ENCODE measurements at regions not wholly inside any gene's neighbourhood (a gene's known extent, or its start where the extent isn't known, plus 50 kb on each side); places are given as distances from the start of the nearest gene placed in this dataset.
A peak's percentile ranks its signal among the peaks of the same experiment; 100 is the strongest.

- H3K27ac ChIP-seq (ENCODE audit: low read depth, low read length): no peak overlapping the region
- no peak overlapping the region for H3K56ac ChIP-seq (ENCODE audit: low read length)
- no peak overlapping the region for H4K5ac ChIP-seq (ENCODE audit: low read length)
- H3K9ac ChIP-seq (ENCODE audit: low read length): no peak overlapping the region
- H3K4me1 ChIP-seq (ENCODE audit: control insufficient read depth, low read depth, low read length): peaks cover 13% of the 10 kb centered on the region
- no peak overlapping the region for H3K4me2 ChIP-seq (ENCODE audit: low read length)
- H3K36me3 ChIP-seq (ENCODE audit: control insufficient read depth, insufficient read depth, low read length): no peaks in the 10 kb centered on the region
- no peak overlapping the region for H3K4ac ChIP-seq (ENCODE audit: low read depth, low read length)
- no peak overlapping the region for H2AK5ac ChIP-seq (ENCODE audit: low read length)
- no CpG with 5 or more reads among the region's 3 CpGs for WGBS (ENCODE audit: extremely low coverage, insufficient coverage, low lambda C conversion rate)
- no peak overlapping the region for H2BK120ac ChIP-seq (ENCODE audit: low read depth, low read length)
- no peaks in the 10 kb centered on the region for H3K27me3 ChIP-seq (ENCODE audit: insufficient read depth, low read length, poor library complexity)
- no peak overlapping the region for H4K8ac ChIP-seq (ENCODE audit: low read depth, low read length)
- no peaks in the 10 kb centered on the region for H3K79me1 ChIP-seq (ENCODE audit: low read length)
- DNase-seq: no peak
- H3K18ac ChIP-seq (ENCODE audit: low read length): peak overlapping the region; percentile 28
- no peaks in the 10 kb centered on the region for H3K79me2 ChIP-seq (ENCODE audit: control insufficient read depth, insufficient read depth, low read length)
- H3K4me3 ChIP-seq (ENCODE audit: low read length): no peak overlapping the region
- no peak overlapping the region for H2BK15ac ChIP-seq (replicated peaks; ENCODE audit: low read depth)
- no peak overlapping the region for H3K23ac ChIP-seq (ENCODE audit: low read length)
- peak overlapping the region; percentile 3 for H2BK5ac ChIP-seq (ENCODE audit: low read length)
Measured at GRCh38 chr1:117267232-117267774, 56.6 kb upstream of the VTCN1 start.

- Histone ChIP-seq H3K27ac (ENCODE audit: low read depth, low read length) (no peak overlapping the region), H3K79me2 (ENCODE audit: control insufficient read depth, insufficient read depth, low read length) (no peaks in the 10 kb centered on the region), H3K23ac (ENCODE audit: low read length) (no peak overlapping the region), H4K5ac (ENCODE audit: low read length) (no peak overlapping the region), H2BK120ac (ENCODE audit: low read depth, low read length) (no peak overlapping the region), H3K9ac (ENCODE audit: low read length) (no peak overlapping the region), H3K4me1 (ENCODE audit: control insufficient read depth, low read depth, low read length) (peaks cover under 1% of the 10 kb centered on the region), H2BK5ac (ENCODE audit: low read length) (no peak overlapping the region), H4K8ac (ENCODE audit: low read depth, low read length) (no peak overlapping the region), H3K27me3 (ENCODE audit: insufficient read depth, low read length, poor library complexity) (peaks cover 2% of the 10 kb centered on the region), H3K4me3 (ENCODE audit: low read length) (no peak overlapping the region), H3K18ac (ENCODE audit: low read length) (no peak overlapping the region), H3K56ac (ENCODE audit: low read length) (no peak overlapping the region), H3K4ac (ENCODE audit: low read depth, low read length) (no peak overlapping the region), H3K4me2 (ENCODE audit: low read length) (no peak overlapping the region), H2BK15ac (replicated peaks; ENCODE audit: low read depth) (no peak overlapping the region), H2AK5ac (ENCODE audit: low read length) (no peak overlapping the region), H3K36me3 (ENCODE audit: control insufficient read depth, insufficient read depth, low read length) (no peaks in the 10 kb centered on the region), H3K79me1 (ENCODE audit: low read length) (no peaks in the 10 kb centered on the region)
- DNase-seq: no peak
- no CpG with 5 or more reads among the region's 5 CpGs for WGBS (ENCODE audit: extremely low coverage, insufficient coverage, low lambda C conversion rate)
Measured at GRCh38 chr1:117262976-117263375, 52.2 kb upstream of the VTCN1 start.

DNA sequence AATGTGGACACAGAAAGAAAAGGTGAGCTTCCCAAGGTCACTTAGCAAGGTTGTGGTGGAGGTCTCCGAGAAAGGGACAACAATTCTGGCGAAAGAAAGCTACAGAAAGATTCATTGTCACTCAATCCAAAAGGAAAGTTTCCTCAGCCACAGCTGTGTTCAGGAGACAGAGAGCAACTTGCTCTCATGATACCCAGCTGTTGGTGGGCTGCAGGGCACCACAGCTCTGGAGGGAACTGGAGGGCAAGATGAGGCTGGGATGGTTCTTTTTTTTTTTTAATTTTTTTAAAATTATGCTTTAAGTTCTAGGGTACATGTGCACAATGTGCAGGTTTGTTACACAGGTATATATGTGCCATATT is 50.7 kb upstream of the VTCN1 start:
- H3K79me2 ChIP-seq (ENCODE audit: control insufficient read depth, insufficient read depth, low read length): no peaks in the 10 kb centered on the region
- H3K4ac ChIP-seq (ENCODE audit: low read depth, low read length): no peak overlapping the region
- no peak overlapping the region for H3K18ac ChIP-seq (ENCODE audit: low read length)
- no peak overlapping the region for H4K5ac ChIP-seq (ENCODE audit: low read length)
- no peak overlapping the region for H3K4me3 ChIP-seq (ENCODE audit: low read length)
- no peak overlapping the region for H2BK15ac ChIP-seq (replicated peaks; ENCODE audit: low read depth)
- no peaks in the 10 kb centered on the region for H3K4me1 ChIP-seq (ENCODE audit: control insufficient read depth, low read depth, low read length)
- H3K79me1 ChIP-seq (ENCODE audit: low read length): no peaks in the 10 kb centered on the region
- no peak overlapping the region for H2BK5ac ChIP-seq (ENCODE audit: low read length)
- H3K4me2 ChIP-seq (ENCODE audit: low read length): no peak overlapping the region
- no peak for DNase-seq
- no peak overlapping the region for H3K9ac ChIP-seq (ENCODE audit: low read length)
- H4K8ac ChIP-seq (ENCODE audit: low read depth, low read length): no peak overlapping the region
- no CpG with 5 or more reads among the region's 2 CpGs for WGBS (ENCODE audit: extremely low coverage, insufficient coverage, low lambda C conversion rate)
- no peak overlapping the region for H3K27ac ChIP-seq (ENCODE audit: low read depth, low read length)
- peaks cover 2% of the 10 kb centered on the region for H3K27me3 ChIP-seq (ENCODE audit: insufficient read depth, low read length, poor library complexity)
- H2BK120ac ChIP-seq (ENCODE audit: low read depth, low read length): no peak overlapping the region
- H3K56ac ChIP-seq (ENCODE audit: low read length): no peak overlapping the region
- no peak overlapping the region for H2AK5ac ChIP-seq (ENCODE audit: low read length)
- no peak overlapping the region for H3K23ac ChIP-seq (ENCODE audit: low read length)
- no peaks in the 10 kb centered on the region for H3K36me3 ChIP-seq (ENCODE audit: control insufficient read depth, insufficient read depth, low read length)

GRCh38 chr1:117260761-117261423 is 50.2 kb upstream of the VTCN1 start:
- no peak overlapping the region for H3K9ac ChIP-seq (ENCODE audit: low read length)
- no CpG with 5 or more reads among the region's 4 CpGs for WGBS (ENCODE audit: extremely low coverage, insufficient coverage, low lambda C conversion rate)

More at GRCh38 chr1:117260761-117261423, 50.2 kb upstream of the VTCN1 start:
- Histone ChIP-seq H3K79me2 (ENCODE audit: control insufficient read depth, insufficient read depth, low read length) (no peaks in the 10 kb centered on the region), H3K27ac (ENCODE audit: low read depth, low read length) (no peak overlapping the region), H3K4me2 (ENCODE audit: low read length) (no peak overlapping the region), H4K8ac (ENCODE audit: low read depth, low read length) (no peak overlapping the region), H3K36me3 (ENCODE audit: control insufficient read depth, insufficient read depth, low read length) (no peaks in the 10 kb centered on the region), H2BK5ac (ENCODE audit: low read length) (no peak overlapping the region), H3K27me3 (ENCODE audit: insufficient read depth, low read length, poor library complexity) (peaks cover 2% of the 10 kb centered on the region), H4K5ac (ENCODE audit: low read length) (no peak overlapping the region), H2BK120ac (ENCODE audit: low read depth, low read length) (no peak overlapping the region), H3K56ac (ENCODE audit: low read length) (no peak overlapping the region), H3K4ac (ENCODE audit: low read depth, low read length) (no peak overlapping the region), H3K79me1 (ENCODE audit: low read length) (no peaks in the 10 kb centered on the region), H3K4me1 (ENCODE audit: control insufficient read depth, low read depth, low read length) (no peaks in the 10 kb centered on the region), H3K23ac (ENCODE audit: low read length) (no peak overlapping the region), H2AK5ac (ENCODE audit: low read length) (no peak overlapping the region), H3K4me3 (ENCODE audit: low read length) (no peak overlapping the region), H2BK15ac (replicated peaks; ENCODE audit: low read depth) (no peak overlapping the region), H3K18ac (ENCODE audit: low read length) (no peak overlapping the region)
- DNase-seq: no peak

Data from mesendoderm (in vitro differentiated cells).